HT1080 (cell line): ENCODE measurements at regions not wholly inside any gene's neighbourhood (a gene's known extent, or its start where the extent isn't known, plus 50 kb on each side); places are given as distances from the start of the nearest gene placed in this dataset.

Experiments used
- DNase-seq: peaks from one replicate; pipeline ENCODE4 v3.0.0-alpha.2; 2015; ENCODE audit warnings: low read depth

GRCh38 chr12:89257340-89257739 is 95.0 kb downstream of the DUSP6 start:
- DNase-seq, result no peak

- DNase-seq, result no peak
Observed at GRCh38 chr12:89256060-89256459, 96.2 kb downstream of the DUSP6 start.

GRCh38 chr12:89253488-89253887 is 98.8 kb downstream of the DUSP6 start:
- no peak for DNase-seq

- no peak for DNase-seq
Observed at GRCh38 chr12:89252284-89252683, 100.0 kb downstream of the DUSP6 start.

GRCh38 chr12:89251342-89252271 is 100.7 kb downstream of the DUSP6 start:
- no peak for DNase-seq

GRCh38 chr12:89250636-89251035 is 101.7 kb downstream of the DUSP6 start:
- no peak for DNase-seq

GRCh38 chr12:89250213-89250612 is 102.1 kb downstream of the DUSP6 start:
- no peak for DNase-seq

GRCh38 chr12:89247967-89248366 is 104.3 kb downstream of the DUSP6 start:
- no peak for DNase-seq

GRCh38 chr12:89247541-89247942 is 104.8 kb downstream of the DUSP6 start:
- peak; percentile 48 for DNase-seq

- no peak for DNase-seq
Observed at GRCh38 chr12:89245090-89245489, 107.2 kb downstream of the DUSP6 start.

GRCh38 chr12:89244536-89244935 is 107.8 kb downstream of the DUSP6 start:
- no peak for DNase-seq

- DNase-seq, result no peak
Observed at GRCh38 chr12:89243771-89244170, 108.5 kb downstream of the DUSP6 start.

- no peak for DNase-seq
Observed at GRCh38 chr12:89239534-89239933, 112.8 kb downstream of the DUSP6 start.

GRCh38 chr12:89238593-89238992 is 113.7 kb downstream of the DUSP6 start:
- no peak for DNase-seq

GRCh38 chr12:89237763-89238162 is 114.5 kb downstream of the DUSP6 start:
- DNase-seq, result no peak

- peak; percentile 91 for DNase-seq
Observed at GRCh38 chr12:89236748-89237383, 115.4 kb downstream of the DUSP6 start.

- DNase-seq, result peak; percentile 88
Observed at GRCh38 chr12:89236237-89236636, 116.1 kb downstream of the DUSP6 start.

- peak; percentile 63 for DNase-seq
Observed at GRCh38 chr12:89235189-89235993, 116.9 kb downstream of the DUSP6 start.

GRCh38 chr12:89234324-89235114 is 117.8 kb downstream of the DUSP6 start:
- no peak for DNase-seq

- DNase-seq, result no peak
Observed at GRCh38 chr12:89231686-89232085, 120.6 kb downstream of the DUSP6 start.
